ENCODE measurements at regions not wholly inside any gene's neighbourhood (a gene's known extent, or its start where the extent isn't known, plus 50 kb on each side); places are given as distances from the start of the nearest gene placed in this dataset.
"Not testable (repeated sequence)": the region's sequence is repeated elsewhere in the genome, so short reads cannot be mapped to it uniquely, and the experiment has no call there.

- no peak for DNase-seq (ENCODE audit: low read depth, low spot score)
Observed at GRCh38 chr18:10349561-10349960, 104.9 kb upstream of the APCDD1 start.

- DNase-seq (ENCODE audit: low read depth, low spot score), result peak; percentile 20
Observed at GRCh38 chr18:10350661-10351060, 103.8 kb upstream of the APCDD1 start.

DNA sequence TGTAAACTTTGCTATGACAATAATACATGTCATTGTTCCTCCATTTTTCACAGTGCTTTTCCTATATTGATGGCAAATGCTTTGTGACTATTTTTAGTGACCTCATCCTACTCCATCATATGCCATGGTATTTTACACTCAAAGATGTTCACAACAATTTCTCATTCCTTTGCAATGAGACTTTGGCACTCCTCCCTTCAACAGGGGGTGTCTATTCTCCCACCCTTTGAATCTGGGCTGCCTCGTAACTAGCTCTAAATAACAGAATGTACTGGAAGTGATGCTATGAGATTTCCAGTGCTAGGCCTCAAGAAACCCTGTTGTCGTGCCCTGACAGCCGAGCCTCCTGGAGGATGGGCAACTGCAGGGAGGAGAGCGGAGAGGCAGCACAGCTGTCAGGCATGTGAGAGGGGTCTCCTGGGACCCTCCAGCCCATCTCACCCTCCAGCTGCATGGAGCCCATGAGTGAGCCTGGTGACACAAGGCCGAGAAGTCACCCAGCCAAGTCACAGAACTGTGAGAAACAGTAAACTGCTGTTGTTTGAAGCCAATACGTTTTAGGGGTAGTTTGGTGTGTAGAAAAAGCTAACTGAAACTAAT, 103.1 kb upstream of the APCDD1 start:
- DNase-seq (ENCODE audit: low read depth, low spot score), result no peak

DNA sequence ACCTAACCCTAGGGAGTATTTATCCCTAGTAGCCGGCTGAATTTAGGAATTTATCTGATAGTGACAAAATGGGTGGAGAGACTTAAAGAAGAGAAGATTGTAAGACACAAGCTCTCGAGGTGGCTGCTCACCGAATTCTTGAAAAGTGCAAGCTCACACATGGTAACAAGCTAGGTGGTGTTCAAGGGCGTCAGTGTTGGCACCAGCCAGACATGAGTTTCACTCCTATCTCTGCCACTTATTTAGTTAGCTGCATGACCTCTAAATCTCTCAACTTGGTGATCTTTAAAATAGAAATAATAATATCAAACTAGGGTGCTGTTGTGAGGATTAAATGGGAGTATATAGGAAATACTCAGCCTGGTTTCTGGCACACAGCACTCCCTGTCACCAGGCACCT, 102.6 kb upstream of the APCDD1 start:
- no peak for DNase-seq (ENCODE audit: low read depth, low spot score)

DNA sequence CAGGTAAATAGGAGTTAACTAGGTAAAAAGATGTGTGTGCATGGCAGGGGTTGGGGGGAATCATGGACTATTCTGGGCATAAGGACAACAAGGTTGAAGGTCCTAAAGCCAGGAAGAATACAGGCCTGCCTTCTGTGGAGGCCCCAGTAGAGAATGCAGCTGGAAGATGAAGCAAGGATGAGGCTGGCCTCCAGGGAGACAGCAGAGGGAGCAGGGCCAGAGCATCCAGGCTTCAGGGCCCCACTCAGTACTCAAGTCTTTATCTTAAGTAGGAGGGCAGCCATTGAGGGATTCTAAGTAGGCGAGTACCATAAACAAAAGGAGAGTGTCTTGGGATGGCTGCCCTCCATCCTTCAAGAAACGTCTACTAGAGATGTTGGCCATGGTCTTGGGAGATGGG, 101.8 kb upstream of the APCDD1 start:
- DNase-seq (ENCODE audit: low read depth, low spot score), result no peak

GRCh38 chr18:10353791-10354190, 100.6 kb upstream of the APCDD1 start:
- DNase-seq (ENCODE audit: low read depth, low spot score), result no peak

- DNase-seq (ENCODE audit: low read depth, low spot score), result no peak
Observed at GRCh38 chr18:10354241-10354811, 100.1 kb upstream of the APCDD1 start.

GRCh38 chr18:10354890-10355289, 99.5 kb upstream of the APCDD1 start:
- DNase-seq (ENCODE audit: low read depth, low spot score), result no peak

DNA sequence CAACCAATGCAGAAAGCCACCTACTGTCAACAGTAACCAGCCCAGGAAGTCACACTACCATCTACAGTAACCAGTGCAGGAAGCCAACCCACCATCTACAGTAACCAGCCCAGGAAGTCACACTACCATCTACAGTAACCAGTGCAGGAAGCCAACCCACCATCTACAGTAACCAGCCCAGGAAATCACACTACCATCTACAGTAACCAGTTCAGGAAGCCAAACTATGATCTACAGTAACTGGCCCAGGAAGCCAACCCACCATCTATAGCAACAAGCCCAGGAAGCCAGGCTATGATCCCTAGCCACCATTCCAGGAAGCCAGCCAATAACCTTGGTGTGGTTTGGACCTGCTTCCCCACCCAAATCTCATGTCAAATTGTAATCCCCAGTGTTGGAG, 97.4 kb upstream of the APCDD1 start:
- DNase-seq (ENCODE audit: low read depth, low spot score), result not testable (repeated sequence)

DNA sequence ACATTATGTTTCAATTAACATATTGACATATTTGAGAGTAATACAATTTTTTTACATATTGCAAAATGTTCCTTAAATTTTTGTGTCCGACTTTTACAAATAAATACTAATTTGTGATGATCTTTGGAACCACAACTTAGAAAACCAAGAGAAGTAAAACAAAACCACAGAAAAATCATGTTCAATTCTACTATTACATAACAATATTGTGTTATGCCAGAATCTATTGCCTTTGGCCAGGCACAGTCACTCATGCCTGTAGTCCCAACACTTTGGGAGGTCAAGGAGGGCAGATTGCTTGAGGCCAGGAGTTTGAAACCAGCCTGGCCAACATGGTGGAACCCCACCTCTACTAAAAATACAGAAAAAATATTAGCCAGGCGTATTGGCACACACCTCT, 92.8 kb upstream of the APCDD1 start:
- DNase-seq (ENCODE audit: low read depth, low spot score), result no peak

- DNase-seq (ENCODE audit: low read depth, low spot score), result no peak
Observed at GRCh38 chr18:10365021-10365500, 89.4 kb upstream of the APCDD1 start.

DNA sequence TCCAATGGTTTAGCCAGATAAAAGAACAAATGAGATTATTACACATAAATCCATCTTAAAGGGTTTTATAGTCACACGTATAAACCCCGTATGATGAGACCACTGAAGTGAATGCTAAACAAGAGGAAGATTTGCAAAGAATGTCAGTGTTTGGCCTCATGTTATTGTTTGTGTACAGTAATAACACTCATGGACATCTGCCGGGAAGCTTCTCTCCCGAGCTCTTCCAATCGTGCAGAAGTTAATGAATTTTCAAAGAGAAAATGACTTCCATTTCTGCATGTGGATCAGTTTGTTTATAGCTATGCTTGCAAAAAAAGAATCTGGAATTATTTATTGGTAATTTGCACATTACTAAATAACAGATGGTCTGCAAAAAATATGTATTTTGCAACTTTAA, 88.5 kb upstream of the APCDD1 start:
- no peak for DNase-seq (ENCODE audit: low read depth, low spot score)

DNA sequence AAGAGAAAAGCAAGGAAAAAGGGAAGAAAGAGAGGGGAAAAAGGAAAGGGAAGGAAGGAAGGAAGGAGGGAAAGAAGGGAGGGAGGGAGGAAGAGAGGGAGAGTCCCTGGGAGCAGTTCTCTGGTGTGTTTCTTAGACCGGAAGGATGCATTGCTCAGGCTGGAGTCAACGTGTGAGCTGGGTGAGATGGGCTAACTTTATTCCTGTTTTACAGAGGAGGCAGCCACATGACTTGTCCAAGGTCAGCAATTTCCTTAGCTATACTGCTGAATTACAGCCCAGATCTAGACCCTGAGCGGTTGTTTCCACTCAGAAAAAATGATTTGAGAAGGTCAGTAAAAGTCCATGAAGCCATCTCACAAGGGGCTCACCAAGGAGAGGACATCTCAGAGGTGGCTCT, 86.6 kb upstream of the APCDD1 start:
- DNase-seq (ENCODE audit: low read depth, low spot score), result no peak

DNA sequence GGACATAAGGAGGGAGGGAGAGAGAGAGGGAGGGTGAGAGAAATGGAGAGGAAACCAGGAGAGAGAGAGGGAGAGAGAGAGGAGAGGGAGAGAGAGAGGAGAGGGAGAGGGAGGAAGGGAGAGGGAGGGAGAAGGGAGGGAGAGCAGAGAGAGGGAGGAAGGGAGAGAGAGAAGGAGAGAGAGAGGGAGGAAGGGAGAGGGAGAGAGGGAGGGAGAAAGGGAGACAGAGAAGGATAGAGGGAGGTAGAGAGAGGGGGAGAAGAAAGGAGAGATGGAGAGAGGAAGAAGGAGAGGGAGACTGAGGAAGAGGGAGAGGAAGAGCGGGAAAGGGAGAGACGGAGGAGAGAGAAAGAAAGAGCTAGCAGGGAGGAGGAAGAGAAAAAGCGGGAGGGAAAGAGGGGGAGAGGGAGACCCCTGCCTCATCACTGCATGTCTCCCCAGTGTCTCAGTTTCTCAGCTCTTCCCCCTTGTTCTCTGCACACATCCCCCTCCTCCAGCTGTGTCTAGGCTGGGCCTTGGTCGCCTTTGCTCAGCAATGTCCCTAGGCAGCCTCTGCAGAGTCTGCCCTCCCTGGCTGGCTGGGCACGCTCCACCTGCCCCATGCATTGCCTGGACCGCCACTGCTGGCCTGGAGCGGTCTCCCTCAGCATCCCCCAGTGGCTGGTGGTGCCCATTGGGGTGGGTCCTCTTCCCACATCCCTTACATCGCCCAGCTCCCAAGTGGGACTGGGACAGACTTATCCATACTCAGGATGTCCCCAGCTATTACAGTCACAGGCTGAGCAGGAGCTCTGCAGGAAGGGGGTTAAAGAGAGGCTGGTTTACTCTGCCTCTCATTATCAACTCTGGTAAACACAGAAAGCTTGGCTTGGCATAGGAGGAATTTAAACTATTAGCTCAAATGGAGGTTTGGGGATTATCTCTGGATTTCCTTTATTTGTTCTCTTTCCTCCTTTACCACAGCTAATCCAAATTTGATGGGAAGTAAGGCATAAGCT, 85.7 kb upstream of the APCDD1 start:
- no peak for DNase-seq (ENCODE audit: low read depth, low spot score)

DNA sequence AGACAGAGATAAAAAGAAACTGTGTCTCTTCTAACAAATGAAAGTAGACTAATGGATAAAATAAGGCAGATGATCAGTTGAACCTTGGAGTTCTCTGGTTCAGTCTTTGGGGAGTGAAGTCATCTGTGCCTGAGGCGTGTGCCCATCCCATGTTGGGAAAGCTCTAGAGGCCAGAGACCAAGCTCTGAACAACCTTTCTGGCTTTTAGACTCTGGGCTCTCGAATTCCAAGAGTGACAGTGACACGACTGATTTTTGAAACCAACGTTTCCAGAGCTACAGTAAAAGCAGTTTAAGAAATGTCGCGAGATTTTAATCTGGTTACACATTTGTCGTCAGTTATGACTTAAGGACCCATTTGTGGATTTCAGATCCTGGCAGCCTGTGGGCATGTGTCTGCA, 83.7 kb upstream of the APCDD1 start:
- peak; percentile 52 for DNase-seq (ENCODE audit: low read depth, low spot score)

GRCh38 chr18:10371165-10371564, 83.3 kb upstream of the APCDD1 start:
- peak; percentile 14 for DNase-seq (ENCODE audit: low read depth, low spot score)

DNA sequence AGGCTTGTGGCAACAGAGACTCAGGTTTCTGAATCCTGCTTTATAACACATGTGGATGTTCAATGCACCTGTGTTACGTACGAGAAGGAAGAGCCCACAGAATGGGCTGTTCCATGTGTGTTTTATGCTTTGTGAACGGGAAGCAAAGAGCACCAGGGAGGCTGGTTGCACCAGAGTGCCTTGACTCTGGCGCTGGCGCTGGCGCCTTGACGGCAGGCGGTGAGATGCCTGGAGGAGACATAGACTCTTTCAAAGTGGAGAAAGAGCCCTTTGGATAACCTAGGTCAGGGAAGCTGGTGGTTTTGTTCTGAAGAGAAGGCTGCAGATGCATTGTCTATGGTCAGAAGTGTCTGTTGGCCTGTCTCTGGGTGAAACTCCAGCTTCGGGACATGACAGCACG, 80.2 kb upstream of the APCDD1 start:
- DNase-seq (ENCODE audit: low read depth, low spot score), result no peak

GRCh38 chr18:10374636-10375293, 79.7 kb upstream of the APCDD1 start:
- peak; percentile 82 for DNase-seq (ENCODE audit: low read depth, low spot score)

DNA sequence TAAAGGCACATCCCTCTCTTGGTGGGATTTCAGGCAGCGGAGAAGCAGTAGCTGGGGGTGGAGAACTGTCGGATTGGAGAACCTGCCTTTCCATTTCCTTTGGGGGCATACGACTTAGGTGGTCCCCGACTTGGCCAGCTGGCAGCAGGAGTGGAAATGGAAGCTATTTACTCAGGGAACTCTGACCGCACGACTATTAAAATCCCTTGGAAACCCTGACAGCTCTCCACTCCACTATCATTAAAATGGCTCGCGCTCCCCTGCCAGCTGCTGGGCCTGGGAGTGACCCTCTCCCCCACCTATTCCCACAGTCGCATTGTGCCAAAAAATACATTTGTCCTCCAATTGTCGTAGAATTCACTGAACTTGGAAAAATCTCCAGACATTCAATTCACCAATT, 77.7 kb upstream of the APCDD1 start:
- no peak for DNase-seq (ENCODE audit: low read depth, low spot score)

- no peak for DNase-seq (ENCODE audit: low read depth, low spot score)
Observed at GRCh38 chr18:10377956-10378355, 76.5 kb upstream of the APCDD1 start.

DNA sequence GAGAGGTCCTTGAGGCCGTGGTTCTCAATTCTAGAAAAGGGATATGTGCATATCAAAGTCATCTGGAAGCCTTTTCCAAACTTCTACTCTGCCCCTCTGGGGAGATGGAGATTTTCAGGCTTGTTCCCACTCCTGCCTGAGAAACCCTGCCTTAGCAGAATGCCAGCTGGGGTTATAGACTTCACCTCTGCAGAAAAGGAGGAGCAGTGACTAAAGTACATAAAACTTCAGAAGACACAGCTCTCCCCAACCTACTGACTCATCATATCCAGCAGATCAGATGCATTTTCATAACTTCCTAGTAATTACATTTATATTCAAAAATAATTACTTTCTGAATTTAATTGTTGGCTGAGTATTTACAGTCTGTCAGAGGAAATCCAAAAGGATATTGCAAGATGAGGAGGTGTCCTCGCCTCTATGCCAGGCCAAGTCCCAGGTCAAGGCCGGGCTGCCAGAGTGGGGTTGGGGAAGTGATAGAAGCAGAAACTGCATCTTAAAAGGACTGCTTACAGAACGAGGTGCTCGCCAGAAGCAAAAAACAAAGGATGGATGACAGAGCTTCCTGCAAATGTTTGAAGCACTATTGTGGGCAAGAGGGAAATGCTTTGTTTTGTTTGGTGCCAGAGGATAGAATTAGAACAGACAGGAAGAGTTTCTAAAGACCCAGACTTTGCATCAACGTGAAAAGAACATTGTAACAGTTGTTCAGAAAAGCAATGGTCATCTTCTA, 75.6 kb upstream of the APCDD1 start:
- DNase-seq (ENCODE audit: low read depth, low spot score), result no peak

Measured in ELF-1 (cell line).